Globus pallidus (tissue), 1 donor: ENCODE measurements at regions not wholly inside any gene's neighbourhood (a gene's known extent, or its start where the extent isn't known, plus 50 kb on each side); places are given as distances from the start of the nearest gene placed in this dataset.

Source experiments
- DNase-seq: peaks from one replicate; pipeline ENCODE4 v3.0.0-alpha.2; 2015; ENCODE audit warnings: low spot score

DNA sequence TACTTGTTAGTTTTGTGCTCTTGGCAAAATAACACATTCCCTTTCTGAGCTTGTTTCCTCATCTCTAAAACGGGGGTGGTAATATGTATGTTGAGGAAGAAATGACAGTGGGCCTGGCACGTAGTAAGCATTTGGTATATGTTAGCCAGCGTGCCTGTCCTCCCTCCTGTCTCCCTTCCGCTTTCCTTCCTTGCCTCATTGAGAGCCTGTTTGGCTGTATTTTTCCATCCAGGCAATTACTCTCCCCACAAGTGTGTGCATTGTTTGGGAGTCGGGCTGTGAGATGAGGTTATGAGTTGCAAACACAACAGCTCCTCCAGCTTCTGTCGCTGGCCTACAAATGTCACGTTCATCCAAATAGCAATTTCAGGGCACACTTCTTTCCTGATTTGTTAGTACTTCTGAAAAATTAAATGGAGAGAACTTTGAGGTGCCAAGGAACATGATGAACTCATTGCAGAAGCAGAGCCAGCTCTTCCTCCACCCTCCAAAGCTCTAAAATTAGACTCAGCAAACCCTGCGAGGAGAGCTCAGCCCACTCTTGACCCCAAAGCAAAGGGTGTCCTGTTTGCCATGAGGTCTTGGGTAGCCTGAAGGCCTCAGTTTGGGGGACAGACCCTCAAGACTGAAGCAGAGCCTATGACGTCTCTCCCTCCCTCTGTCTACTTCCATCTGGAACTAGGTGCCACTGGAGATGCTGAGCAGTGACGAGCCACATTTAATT is 50.7 kb upstream of the TOX2 start:
- peak; percentile 45 for DNase-seq

DNA sequence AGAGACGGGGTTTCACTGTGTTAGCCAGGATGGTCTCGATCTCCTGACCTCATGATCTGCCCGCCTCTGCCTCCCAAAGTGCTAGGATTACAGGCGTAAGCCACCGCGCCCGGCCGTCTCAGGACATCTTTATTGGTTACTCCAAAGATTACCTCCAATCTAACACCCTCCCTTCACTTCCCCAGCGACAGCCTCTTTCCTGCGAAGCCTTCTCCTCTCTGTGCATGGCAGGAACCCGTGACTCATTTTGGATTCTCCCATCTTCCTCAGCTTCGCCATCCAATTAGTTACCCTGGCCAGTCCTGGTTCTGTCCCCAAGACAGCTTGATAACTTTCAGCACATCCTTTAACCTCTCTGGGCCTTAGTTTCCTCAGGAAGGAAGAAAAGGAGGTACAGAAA is 51.3 kb upstream of the TOX2 start:
- no peak for DNase-seq

DNA sequence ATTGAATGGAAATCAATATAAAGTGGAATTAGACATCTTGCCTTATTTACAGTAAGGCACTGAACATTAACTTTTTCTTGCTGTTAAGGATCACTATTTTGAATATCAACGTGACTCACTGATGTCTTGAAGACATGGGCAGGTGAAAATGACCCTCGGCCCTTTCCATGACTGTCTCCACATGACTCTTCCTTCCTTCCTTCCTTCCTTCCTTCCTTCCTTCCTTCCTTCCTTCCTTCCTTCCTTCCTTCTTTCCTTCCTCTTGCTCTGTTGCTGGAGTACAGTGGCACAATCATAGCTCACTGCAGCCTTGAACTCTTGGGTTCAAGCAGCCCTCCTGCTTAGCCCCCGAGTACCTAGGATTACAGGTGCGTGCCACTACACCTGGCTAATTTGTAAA is 52.2 kb upstream of the TOX2 start:
- no peak for DNase-seq

GRCh38 chr20:43859994-43860393 is 54.7 kb upstream of the TOX2 start:
- DNase-seq = no peak

DNA sequence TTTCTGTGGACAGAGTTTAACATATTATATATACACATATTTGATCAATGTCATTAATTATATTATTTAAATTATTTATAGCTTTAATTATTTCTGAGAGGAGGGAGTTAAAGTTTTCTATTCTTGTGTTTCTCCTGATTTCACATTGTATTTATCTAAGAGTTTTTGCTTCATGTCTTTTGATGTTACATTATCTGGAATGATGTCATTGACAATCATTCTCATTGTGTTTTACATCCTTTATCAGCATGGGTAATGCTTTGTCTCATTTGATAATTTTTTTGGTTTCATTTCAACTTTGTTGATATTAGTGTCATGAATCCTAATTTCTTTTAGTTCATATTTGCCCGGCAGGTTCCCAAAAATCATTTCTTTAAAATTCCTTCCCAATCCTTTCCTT is 56.7 kb upstream of the TOX2 start:
- DNase-seq = no peak

DNA sequence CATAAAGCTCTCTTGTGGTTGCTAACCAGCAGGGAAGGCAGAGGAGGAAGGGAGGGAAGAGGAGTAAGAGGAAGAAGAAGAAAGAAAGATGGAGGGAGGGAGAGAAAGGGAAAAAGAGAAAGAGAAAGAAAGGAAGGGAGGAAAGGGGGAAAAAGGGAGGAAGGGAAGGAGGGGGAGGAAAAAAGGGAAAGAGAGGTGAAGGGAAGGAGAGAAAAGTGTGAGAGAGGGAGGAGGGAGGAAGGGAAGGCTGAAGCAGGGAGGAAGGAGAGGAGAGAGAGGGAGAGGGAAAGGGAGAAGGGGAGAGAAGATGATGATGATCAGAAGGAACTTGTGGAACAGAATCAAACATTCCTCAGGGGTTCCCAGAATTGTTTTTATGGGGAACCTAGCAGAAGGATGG is 57.5 kb upstream of the TOX2 start:
- no peak for DNase-seq

GRCh38 chr20:43855803-43856202 is 58.8 kb upstream of the TOX2 start:
- no peak for DNase-seq

GRCh38 chr20:43853918-43854317 is 60.7 kb upstream of the TOX2 start:
- no peak for DNase-seq

DNA sequence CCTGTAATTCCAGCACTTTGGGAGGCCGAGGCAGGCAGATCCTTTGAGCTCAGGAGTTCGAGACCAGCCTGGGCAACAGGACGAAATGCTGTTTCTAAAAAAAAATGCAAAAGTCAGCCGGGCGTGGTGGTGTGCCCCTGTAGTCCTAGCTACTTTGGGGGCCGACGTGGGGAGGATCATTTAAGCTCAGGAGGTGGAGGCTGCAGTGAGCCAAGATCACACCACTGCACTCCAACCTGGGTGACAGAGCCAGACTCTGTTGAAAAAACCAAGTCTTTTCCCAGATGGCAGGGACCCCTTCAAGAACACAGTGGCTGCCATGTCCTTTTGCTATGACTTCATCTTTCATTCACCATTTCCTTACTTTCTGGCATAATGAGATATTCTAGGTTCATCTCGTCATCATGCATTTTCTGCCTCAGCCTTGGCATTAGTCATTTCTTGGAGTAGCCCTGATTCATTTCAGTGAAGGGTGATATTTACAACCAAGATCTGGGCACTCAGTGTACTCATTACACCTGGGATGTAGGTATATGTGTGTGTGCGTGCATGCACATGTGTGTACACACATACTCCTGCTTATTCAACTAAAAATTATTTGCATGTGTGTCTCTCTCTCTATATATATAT is 61.4 kb upstream of the TOX2 start:
- DNase-seq = no peak

- DNase-seq = no peak
These were observed 65.0 kb upstream of the TOX2 start for GRCh38 chr20:43849496-43850186.

DNA sequence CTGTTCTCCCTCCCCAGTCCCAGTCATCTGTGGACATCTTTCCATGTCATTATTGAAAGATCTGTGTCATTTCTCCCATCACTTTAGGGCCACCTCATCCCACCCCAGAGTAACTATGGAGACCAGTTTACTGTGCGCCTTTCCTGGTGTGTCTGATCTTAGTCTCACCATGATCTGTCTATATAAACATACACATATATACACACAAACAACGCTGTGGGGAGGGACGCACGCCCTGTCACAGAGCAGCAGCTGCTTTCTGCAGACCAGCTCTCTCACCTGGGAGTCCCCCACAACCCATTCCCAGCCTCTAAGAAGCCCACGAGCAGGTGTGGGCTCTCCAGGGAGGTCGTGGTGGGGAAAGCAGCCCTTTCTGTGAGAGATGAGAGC is 68.1 kb upstream of the TOX2 start:
- no peak for DNase-seq

DNA sequence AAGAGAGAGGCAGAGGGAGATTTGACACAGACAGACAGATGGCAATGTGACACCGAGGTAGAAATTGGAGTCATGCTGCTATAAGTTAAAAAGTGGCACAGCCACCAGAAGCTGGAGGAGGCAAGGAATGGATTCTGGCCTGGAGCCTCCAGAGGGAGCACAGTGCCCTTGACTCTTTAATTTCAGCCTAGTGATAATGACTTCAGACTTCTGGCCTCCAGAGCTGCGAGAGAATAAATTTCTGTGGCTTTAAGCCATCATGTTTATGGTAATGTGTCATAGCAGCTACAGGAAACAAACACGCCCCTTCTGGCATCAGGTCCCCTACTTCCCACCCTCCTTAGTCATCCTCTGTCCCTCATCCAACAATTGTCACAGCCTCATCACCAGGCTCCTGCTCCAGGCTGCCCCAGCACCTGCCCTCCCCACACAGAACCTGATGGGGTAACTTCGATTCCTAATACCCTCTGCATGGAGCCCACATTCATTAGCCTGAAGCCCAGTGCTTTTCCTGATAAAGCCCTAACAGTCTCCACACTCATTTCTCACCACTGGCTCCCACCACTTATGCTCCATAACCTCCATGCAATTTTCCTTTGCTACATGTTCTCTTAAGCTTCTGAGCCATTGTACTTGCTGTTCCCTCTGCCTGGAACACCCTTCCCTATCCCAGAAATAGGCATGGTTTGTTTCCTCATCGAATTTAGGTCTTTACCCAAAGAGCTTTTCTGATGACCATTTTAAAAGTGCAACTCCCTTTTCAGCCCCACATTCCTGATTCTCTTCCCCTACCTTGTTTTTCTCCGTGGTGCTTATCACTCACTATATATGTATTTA is 69.7 kb upstream of the TOX2 start:
- DNase-seq = no peak

DNA sequence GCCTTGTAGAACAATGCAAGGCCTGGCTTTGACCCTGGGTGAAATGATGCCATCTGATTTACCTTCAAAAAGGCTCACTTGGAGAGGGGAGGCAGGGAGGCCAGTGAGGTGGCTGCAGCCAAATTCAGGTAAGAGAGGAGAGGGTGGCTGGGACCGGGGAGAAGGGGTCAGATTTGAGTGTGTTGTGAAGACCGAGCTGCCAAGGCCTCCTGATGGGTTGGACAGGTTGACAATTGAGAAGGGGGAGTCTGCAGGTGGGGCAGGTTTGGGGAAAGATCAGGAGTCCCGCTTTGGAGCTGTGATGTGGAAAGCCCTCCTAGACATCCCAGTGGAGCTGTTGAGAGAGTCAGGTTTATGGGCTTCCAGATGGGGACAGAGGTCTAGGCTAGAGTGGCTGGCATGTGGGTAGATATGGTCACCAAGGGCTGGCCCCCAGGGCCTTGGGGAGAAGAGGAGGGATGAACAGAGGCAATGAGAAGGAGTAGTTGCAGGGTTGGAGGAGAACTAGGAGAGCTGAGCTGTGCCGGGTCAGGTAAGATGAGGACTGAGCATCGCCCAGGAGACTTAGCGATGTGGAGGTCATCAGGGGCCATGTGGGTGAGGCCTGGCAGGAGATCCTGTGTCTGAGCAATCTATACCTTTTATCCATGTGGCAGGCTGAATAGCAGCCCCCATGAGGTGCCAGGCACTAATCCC is 70.5 kb upstream of the TOX2 start:
- DNase-seq = no peak

GRCh38 chr20:43843096-43843964 is 71.3 kb upstream of the TOX2 start:
- no peak for DNase-seq

DNA sequence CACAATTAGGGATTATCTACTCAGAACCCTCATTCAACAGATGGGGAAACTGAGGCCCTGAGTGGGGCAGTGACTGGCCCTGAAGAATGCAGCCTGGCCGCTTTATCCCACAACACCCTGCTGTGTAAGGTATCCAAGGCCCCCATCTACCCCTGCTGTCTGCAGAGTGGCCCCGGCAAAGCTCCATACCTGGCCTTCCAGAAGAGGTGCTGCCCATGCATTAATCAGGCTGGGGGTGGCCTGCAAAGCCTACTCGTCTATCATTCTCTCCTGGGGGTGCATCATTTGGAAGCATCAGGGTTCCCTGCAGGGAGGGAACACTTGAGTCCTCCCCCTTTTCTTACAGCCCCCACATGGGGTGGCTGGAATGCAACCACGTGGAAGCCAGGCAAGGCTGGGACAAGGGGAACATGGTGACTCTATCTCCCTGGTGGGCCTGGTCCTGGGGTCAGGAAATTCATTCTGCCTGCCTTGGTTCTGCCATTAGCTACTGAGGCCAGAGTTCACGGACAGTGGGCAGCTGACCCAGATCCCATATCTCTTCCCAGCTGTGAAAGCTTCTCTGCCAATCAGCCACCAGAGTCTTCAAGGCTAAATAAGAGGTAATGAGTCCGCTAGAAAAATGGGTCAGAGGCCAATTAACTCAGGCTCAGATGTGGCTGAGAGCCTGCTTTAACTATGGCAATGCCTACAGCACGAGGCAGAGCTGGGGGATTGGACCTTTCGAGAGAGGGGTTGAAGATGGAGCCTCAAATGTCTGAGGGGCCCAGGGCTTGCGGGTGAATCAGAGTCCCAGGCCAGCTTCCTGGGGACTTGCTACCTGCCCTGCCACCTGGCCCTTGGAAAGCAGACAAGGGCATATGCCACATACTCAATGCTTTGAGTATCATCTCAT is 72.3 kb upstream of the TOX2 start:
- no peak for DNase-seq

- DNase-seq = no peak
These were observed 74.1 kb upstream of the TOX2 start for GRCh38 chr20:43840382-43841070.

DNA sequence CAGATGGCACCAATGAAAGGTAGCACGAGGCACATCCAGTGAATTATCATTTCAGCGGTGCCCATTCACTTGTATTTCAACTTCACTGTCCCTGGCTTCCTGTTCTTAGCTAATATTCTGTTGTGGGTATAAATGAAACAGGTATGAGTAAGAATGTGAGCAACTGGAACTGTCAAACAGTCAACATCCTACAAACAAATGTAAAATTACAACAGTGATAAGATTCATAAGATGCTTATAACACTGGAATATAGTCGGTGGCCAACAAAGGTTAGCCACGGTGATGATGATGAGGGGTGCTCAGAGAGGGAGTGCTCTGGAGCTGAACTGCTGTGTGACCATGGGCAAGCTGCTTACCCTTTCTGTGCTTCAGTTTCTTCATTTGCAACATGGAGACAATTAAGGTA is 74.9 kb upstream of the TOX2 start:
- no peak for DNase-seq

- DNase-seq = no peak
These were observed 76.0 kb upstream of the TOX2 start for GRCh38 chr20:43838703-43839060.
